HG03095 (cell line): ENCODE measurements at regions not wholly inside any gene's neighbourhood (a gene's known extent, or its start where the extent isn't known, plus 50 kb on each side); places are given as distances from the start of the nearest gene placed in this dataset.

Experiments
- ATAC-seq: cut with Tn5 transposase; IDR thresholded peaks from one replicate; pipeline ENCODE4 v1.9.1; 2021; ENCODE audit warnings: moderate library complexity; ENCODE audit not compliant: unreplicated experiment

DNA sequence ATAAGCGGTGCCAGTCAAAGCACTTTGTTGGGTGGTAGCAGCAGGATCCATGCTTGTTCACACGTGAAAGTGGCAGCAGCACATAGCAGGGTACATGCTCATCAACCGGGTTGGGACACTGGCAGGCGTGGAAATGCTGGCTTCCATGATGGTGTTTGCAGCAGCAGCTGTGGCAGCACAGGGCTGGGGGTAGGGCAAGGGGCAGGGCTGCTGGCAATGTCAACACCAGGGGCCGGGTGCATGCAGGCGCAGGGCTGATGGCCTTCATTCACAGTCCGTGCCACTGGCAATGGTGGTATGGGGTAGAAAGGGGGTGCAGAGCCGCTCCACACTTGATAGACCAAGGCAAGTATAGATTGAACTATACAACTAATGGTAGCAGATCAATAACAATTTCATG lies 374.7 kb upstream of the FAM241A start:
- ATAC-seq, result no peak

DNA sequence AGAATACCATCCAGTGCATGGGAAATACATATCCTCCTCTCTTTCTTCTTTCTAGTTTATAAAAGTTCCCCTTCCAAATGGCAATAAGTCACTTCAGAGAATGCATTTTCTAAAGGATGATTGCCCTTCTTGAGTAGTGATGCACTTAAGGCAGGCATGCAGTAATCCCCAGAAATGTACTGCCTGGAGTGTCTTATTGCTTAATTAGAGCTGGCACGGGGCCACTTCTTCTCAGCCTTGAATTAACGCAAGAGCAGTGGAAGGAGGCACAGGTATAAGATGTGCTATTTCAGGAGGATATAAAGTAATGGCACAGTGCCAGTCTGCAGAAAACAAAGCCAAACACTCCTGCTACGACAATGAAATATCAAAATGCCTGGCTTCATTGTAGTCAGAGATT lies 371.4 kb upstream of the FAM241A start:
- no peak for ATAC-seq

DNA sequence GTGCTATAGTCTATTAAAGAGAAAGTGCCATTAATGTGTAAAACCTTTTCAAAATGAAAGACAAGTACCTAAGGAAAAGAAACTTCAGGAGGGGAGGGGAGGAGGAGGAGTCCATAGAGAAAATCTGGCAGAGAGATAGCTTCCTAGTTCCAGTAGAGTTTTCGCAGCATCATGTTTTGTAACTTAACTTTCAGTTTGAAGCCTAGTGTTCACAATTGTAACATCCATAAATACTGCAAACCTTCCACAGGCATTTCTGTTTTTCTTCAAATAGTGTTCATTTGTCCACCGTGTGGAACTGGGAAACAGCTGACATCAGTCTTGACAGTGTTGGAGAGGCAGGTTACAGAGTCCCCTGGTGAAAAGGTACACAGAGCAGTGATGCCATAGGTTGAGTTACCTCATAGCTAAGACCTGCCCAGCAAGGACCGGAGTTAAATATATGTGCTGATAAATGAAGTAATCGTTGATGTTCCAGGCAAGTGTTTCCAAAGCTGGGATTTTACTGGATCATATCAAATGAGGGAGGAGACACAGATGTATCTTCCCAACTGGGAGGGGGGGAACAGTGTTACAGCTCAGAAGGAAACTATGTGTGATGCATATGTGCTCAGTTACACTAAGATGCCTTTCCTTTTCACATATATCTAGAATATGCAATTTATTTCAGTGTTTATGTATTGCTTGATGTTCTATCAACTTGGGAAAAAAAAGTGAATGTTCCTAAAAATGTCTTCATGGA lies 369.5 kb upstream of the FAM241A start:
- no peak for ATAC-seq

DNA sequence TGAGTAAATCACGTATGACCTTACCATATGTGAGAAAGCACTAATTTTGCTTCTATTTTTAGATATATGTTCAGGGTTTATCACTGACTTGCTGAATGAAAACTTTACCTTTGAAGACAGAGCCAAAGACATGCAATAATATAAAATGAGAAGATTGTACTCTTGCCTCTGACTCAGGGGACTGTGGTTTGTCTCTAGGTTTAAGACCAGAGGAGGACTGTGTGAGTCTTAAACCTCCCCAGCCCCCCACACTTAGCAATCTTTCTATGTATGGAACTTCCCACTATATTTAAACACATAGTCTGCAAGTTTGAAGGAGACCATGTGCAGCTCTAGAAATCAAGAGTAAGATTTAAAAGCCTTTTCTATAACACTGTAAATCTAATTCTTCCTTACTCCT lies 368.7 kb upstream of the FAM241A start:
- ATAC-seq, result no peak

DNA sequence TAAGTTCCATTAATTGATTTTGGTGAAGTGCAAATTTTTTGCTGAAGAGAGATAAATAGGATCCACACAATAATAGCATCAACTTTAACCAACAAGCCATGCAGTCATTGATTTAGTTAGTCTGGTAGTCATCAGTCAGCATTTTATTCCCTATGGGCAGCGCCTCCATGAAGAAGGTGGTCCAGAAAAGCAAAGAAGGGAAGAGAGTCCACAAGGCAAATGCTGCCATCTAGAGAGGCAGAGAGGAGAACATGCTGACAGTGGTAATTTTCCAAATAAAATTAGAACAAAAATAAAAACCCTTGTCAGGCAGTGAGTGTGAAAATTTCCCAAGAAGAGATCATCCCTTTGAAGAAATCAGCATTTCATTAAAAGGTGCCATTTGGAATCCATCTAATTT lies 366.7 kb upstream of the FAM241A start:
- no peak for ATAC-seq

DNA sequence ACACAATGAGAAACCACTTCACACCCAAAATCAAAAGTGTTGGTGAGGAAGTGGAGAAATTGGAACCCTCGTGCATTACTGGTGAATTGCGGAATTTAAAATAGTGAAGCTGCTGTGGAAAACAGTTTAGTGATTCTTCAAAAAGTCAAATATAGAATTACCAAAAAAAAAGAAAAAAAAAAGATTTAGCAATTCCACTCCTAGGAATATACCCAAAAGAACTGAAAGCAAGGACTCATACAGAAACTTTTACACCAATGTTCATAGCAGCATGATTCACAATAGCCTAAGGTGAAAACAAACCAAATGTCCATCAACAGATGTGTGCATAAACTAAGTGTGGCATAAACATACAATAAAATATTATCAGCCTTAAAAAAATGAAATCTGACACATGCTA lies 364.3 kb upstream of the FAM241A start:
- no peak for ATAC-seq

DNA sequence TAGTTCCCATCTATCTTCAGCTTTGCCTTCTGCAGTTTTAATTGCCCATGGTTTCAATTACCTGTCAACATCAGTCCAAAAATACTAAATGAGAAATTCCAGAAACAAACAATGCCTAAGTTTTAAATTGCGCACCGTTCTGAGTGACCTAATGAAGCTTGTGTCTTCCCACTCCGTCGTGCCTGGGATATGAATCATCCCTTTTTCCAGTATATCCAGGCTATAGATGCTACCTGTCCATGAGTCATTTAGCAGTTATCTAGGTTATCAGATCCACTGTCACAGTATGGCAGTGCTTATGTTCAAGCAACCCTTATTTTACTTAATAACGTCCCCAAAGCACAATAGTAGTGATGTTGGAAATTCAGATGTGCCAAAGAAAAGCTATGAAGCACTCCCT lies 363.6 kb upstream of the FAM241A start:
- ATAC-seq, result no peak

DNA sequence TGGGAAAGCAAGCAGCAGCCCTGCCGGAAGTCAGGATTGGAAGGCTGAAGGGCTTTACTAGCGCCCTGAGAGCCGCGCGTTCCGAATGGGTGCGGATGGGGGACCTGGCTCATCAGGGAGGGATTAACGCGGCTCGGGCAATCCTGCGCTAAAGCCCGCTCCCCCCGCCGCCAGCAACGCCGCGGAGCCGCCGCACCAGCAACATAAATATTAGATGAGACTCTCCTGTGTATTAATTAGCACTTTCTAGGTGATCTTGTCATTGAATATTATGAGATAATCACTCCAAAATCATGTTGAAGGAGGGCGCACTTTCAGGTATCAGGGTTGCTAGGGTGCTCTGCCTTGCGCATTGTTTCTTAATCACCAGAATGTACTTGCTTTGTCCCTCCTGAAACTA lies 357.2 kb upstream of the FAM241A start:
- ATAC-seq, result no peak

DNA sequence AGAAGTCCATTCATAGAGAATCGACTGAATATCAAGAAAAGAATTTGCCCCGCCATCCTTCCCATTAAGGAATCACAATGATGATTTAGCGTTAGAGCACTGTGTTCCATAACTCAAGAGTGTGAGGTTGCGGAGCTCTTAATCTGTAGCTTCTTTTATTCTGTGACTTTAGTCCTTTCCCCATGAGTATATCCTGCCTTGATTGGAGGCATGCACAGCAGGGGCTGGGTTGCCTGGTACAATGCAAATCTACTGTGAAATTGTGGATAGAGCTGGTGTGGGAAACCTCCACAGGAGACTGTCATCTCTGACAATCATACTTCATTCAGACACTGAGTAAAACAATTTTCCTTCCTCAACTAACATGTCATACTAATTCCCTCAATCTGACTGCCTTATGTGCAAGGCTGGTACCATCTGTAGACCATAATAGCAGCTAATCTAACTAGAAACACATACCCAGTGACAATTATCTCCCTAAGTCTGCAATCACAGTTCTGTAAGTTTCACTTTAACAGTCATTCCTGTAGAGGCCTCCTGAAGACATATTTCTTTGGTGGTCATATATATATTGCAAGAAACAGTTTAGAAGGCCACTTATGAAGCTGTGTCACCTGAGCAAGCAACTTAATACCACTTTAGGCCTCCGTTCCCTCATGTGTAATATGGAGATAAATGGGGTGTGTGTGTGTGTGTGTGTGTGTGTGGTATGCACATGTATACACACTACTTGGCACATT lies 355.2 kb upstream of the FAM241A start:
- no peak for ATAC-seq

DNA sequence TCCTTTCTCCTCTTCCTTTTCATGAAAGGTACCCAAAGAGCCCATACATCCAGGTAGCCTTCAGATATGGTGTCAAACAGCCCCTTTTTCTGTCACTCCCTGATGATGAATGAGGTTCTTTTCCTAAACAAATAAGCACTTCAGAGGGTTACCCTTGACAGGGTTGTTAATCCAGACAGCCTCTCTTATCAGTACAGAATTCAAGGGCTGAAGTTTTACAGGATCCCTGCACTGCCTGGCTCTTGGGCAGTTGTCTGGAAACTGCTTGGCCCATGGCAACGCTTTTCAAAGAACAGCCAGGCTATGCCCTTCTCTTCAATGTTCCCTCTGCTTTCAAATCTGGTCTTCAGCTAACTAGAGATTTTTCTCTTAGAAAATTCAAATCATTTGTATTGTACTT lies 352.6 kb upstream of the FAM241A start:
- no peak for ATAC-seq

DNA sequence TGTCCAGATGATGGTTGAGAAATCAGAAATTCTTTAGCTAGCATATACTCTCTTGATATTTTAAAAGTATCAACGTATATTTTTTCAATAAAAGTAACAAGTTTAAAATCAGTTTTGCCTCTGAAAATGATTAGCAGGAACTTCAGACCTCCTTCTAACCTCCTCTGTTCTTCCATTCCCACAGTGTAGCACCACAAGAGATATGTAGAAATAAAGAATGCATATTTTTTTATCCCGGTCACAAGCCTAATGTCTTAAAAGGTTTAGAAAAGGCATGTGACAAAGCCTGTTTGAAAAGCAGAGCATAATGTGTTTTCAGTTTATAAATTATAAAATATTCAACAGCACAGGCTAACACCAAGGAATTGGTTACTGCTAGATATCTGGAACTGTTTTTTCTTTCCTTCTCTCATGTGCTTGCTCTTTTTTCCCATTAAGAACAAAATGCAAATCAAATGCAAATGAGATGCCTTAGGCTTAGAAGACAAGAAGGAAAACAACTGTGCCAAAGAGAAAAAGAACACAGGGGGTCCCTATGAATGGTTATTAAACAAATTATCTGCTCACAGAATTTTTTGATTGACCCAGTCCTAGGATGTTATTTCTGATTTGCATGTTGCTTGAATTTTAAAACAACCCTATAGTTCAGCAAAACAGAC lies 351.7 kb upstream of the FAM241A start:
- ATAC-seq, result no peak

DNA sequence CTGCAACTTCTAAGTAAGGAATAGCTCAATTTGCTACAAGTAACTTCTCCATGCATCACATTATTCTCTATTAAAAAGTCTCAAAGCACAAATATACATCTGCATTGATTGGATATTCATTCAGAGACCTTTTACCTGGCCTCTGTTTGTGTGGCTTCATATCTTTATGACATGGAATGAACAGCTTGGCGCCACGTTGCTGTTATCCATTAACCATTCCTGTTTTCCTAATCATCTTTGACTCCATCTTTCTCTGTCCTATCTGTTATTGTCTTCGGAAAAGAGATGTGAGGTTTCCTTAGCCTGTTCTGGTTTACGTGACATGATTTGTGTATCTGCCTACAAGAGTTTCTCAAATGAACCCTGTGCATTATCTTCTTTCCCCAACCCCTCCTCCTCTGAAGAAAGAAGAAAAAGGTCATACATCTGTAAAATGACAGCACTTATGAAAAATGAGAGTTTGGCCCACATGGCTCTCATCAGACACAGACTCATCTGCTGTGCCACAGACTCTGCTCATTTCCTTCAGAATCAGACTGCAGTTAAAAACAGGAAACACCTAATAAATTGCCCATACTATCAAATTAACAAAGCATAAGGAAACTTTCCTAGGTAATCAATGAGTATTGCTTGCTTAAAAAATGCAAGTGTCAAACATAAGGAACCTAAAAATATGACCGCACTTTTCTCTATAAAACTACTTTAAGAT lies 347.6 kb upstream of the FAM241A start:
- no peak for ATAC-seq

DNA sequence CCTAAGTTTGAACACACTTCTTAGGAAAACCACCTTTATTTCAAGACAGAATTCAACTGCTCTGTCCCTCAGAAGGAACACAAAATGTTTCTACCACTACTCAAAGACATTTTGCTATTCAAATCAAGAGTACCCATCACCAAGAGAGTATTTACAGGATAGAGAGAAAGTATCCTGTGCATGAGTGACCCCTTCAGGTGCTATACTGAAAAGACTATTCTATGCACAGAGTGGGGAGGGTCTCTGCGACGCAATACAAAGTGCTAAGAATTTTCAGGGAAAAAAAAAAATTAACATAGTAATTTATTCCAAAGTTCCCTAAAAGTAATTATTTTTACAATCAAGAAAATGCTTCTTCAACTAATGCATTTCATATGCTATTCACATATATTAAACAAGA lies 346.4 kb upstream of the FAM241A start:
- ATAC-seq, result no peak

DNA sequence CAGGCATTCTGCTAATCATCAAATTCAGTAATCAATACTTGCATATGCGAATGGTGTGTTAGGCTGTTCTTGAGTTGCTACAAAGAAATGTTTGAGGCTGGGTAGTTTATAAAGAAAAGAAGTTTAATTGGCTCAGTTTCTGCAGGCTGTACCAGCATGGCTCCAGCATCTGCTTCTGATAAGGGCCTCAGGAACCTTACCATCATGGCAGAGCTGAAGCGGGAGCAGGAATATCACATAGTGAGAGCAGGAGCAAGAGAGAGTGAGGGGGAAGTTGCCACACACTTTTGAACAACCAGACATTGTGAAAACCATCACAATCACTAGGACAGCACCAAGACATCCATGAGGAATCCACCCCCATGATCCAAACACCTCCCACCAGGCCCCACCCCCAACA lies 344.7 kb upstream of the FAM241A start:
- ATAC-seq, result no peak

DNA sequence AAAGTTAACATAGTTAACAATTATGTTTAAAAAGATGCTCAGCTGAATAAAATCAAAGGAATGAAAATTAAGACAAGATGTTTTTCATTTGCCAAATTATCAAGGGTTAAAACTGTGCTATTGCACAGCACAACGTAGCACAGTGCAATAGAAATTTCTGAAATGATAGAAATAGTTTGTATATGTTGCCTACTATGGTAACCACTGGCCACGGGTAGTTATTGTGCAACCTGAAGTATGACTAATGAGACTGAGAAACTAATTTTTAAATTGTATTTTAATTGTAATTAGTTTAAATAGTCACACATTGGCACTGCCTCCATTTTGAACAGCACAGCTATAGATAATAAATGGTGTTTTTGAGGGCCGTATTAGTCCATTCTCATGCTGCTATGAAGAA lies 343.1 kb upstream of the FAM241A start:
- ATAC-seq, result no peak

DNA sequence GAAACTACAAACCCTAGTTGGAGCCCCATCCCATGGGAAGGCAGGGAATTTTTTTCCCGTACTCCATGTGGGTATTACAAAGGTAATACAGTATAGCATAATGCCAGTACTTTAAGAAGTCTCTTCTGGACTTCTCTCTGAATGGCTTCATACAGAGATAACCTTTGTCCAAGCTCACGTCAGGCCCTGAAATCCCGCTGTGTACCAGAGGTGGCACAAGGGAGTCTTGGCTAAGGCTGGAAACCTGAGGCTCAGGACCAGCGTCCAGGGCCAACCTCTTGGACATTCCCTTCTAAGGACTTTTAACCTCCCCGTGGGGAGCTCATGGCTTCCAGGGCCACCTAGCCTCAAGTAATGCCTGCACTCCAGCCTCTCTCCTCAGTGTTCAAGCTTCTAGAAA lies 338.9 kb upstream of the FAM241A start:
- ATAC-seq, result no peak

DNA sequence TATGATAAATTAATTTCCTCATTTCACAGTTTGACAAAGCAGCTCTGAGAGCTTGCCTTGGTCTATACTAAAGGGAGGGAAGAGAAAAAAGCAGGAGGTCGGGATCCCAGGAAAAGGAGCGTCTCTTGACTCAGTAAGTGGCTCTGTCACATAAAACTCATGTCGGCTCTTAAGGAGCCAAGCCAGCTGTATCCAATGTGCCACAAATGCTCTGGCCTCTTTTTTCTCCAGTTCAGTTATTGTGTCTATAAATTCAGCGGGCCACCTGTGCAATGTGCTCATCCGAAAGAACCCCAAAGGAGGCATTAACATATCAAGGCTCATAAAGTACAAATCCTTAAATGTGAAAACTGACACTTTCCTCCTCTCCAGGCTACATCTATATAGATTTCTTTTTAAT lies 337.7 kb upstream of the FAM241A start:
- no peak for ATAC-seq

DNA sequence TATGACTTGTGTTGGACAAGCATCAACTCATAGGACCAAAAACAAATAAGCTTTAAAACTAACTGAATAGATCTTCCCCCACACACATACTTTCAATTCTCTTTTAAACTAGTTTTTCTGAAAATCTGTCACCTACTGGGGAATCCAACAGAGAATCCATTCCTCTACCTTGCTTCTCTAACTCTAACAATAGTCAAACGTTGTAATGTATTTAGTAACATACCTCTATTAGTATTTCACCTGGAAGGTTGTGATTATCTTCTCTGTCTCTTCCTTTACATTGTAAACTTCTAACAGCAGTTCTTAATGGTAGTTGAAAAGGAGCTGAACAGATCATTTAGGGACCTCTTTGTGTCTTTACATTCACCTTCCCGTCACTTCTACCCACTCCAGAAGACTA lies 337.1 kb upstream of the FAM241A start:
- no peak for ATAC-seq

DNA sequence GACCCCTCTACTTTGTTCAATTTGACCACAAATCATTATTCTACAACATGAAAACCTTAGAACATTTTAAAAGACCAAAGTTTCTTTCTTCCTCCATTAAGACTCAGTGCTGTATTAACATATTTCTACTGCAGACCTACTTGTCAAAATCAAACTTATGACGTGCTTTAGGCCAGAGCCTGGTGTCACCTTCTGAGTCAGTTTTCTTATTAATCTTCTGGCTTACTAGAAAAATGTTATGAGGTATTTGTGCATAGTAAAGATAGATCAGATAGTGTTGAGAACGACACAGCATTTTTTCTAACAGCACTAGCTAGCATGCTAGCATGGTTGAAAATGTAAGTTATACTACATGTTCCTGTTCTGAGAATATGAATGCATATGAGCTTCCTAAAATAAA lies 333.6 kb upstream of the FAM241A start:
- no peak for ATAC-seq

DNA sequence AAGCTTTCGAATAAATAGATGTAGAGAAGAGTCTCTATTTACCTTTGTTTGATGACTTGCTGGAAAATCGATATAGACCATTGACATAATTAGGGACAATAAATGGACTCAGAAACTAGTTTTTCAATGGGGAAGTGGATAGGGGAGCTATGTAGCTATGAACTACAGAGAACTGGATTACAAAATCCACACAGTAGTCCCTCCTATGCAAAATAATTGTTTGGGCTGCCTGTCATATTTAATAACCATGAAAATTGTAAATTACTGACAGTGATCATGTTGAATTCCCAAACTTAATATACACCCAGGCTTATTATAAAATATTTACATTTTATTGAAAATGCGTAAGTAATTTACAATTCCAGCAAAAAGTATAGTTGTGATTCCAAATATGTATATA lies 333.1 kb upstream of the FAM241A start:
- ATAC-seq, result no peak

DNA sequence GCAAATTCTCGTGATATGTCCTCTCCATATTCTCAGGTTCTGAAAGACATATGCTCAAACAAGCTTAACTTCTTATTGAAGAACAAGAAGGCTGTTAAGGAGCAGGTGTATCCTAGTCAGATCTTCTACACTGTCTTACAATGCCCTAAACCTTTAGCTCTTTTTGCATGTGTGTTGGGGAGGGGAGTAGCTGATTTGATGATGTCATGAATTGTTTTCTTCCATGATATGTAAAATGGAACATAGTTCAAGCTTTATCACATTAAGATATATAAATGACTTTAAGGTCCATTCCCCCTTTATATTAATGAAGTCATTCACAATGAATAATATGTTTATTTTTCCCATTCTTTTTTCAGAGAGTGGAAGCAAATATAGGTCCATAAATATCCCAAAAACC lies 332.5 kb upstream of the FAM241A start:
- ATAC-seq, result no peak
